RWPE1 (cell line): ENCODE measurements at regions not wholly inside any gene's neighbourhood (a gene's known extent, or its start where the extent isn't known, plus 50 kb on each side); places are given as distances from the start of the nearest gene placed in this dataset.

ENCODE experiments used
- CTCF ChIA-PET: fragments of 350-600 bp; sonication (Branson Sonifier 250); formaldehyde crosslinking; extraction: SDS; loops from one replicate; lab custom pipeline; 2021; lab: Yijun Ruan, JAX
- POLR2A ChIA-PET: fragments of 400-600 bp; formaldehyde crosslinking; extraction: SDS; loops from one replicate; lab custom pipeline; 2020; ENCODE audit warnings: antibody characterized with exemption; ENCODE audit not compliant: low non-redundant PET; lab: Yijun Ruan, JAX
- DNase-seq: peaks from one replicate; pipeline ENCODE4 v3.0.0; 2012; ENCODE audit warnings: low spot score
- H3K27ac ChIP-seq: fragments of 450-650 bp; 2 replicates; pipeline ENCODE4 v1.5.1; 2017
- TF ChIP-seq, protein P1 (sequence below): fragments of 450-650 bp; conservative IDR thresholded peaks from 2 replicates; pipeline ENCODE4 v1.5.1; 2017; ENCODE audit warnings: low read depth, mild to moderate bottlenecking

DNA sequence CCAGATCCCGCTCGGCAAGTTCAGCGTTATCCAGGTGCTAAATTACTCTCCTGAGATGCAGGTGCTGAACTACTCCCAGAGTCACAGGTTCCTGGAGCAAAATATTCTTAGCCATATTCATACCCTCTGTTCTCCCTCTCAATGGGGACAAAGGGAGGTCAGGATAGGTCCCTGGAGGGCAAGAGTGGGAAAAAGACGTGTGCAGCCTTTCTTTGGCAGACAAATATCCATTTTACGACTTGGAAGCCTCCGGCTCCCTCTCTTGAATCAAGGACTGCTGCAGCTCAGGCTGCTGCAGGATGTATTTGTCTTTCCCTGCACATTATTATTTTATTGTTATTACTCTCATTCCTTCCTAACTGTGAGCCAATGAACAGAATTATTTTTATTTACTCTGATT lies 590.2 kb downstream of the NR2F1-AS1 start:
- DNase-seq, result no peak
- CTCF ChIA-PET, result no interaction called here

DNA sequence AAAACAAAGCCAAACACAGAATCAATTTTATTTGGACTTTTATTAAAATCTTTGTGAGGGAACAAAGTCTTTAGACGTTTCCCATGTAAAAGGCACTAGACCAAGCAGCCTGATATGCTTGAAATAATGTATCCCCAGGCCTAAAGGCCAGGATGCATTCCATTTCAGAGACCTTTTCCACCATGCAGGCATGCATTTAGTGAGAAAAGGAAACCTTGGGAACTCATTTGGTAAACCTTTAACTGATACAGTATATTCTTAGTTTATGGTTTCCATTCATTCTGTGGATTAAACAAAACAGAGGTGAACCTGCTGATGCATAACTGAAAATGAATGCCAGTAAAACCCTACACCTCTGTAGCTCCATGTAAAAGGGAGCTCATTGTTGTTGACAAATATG lies 600.0 kb downstream of the NR2F1-AS1 start:
- TF ChIP-seq, protein P1, sequence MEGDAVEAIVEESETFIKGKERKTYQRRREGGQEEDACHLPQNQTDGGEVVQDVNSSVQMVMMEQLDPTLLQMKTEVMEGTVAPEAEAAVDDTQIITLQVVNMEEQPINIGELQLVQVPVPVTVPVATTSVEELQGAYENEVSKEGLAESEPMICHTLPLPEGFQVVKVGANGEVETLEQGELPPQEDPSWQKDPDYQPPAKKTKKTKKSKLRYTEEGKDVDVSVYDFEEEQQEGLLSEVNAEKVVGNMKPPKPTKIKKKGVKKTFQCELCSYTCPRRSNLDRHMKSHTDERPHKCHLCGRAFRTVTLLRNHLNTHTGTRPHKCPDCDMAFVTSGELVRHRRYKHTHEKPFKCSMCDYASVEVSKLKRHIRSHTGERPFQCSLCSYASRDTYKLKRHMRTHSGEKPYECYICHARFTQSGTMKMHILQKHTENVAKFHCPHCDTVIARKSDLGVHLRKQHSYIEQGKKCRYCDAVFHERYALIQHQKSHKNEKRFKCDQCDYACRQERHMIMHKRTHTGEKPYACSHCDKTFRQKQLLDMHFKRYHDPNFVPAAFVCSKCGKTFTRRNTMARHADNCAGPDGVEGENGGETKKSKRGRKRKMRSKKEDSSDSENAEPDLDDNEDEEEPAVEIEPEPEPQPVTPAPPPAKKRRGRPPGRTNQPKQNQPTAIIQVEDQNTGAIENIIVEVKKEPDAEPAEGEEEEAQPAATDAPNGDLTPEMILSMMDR, result no peak
- no peak overlapping the region for H3K27ac ChIP-seq
- CTCF ChIA-PET, result interaction anchor here (0.6 kb wide), 1 partner anchor 424 kb away, joined by 3 read pairs; no protein-coding TSS in a partner anchor
- POLR2A ChIA-PET, result no interaction called here
- DNase-seq, result no peak

More for the DNA sequence above, 590.2 kb downstream of the NR2F1-AS1 start:
- POLR2A ChIA-PET, result no interaction called here
- TF ChIP-seq, protein P1, result no peak
- no peak overlapping the region for H3K27ac ChIP-seq

DNA sequence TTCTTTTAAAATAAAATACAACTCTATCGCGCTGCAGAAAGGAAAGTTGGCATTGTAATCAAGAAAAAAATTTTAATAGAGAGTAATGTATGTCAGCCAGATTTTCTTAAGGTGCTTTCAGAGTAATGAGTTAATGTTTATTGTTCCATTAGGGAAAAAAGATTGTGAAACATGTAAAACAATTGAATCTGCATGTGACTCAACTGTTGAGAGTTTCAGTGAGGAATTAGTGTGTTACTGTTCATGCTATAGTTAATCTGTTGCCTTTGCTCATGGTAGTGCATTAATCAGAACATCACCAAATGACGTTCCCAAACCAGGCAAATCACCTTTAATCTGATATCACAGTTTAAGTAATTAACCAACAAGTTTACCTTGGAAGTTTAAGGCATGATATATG lies 600.5 kb downstream of the NR2F1-AS1 start:
- CTCF ChIA-PET, result no interaction called here
- TF ChIP-seq, protein P1, result no peak
- POLR2A ChIA-PET, result no interaction called here
- DNase-seq, result no peak
- no peak overlapping the region for H3K27ac ChIP-seq

DNA sequence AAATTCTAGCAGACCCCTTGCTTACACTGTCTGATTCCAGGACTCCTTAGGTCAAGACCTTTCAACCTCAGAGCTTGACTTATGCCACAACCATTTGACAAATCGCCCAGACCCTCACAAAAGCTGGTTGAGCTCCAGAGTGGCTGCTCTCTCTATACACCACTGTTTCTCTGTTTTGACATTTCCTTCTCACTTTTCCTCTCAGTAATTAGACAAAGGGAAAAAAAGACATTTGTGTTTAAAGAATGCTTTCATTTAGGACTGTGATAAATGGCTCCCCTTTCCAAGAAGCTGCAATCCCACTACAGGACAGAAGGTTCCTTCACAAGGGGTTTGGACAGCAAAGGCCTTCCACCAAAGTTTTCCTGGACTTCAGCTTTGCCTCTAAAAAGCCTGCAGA lies 601.3 kb downstream of the NR2F1-AS1 start:
- TF ChIP-seq, protein P1, result no peak
- ChIA-PET POLR2A (no interaction called here), CTCF (no interaction called here)
- DNase-seq, result no peak
- no peak overlapping the region for H3K27ac ChIP-seq

DNA sequence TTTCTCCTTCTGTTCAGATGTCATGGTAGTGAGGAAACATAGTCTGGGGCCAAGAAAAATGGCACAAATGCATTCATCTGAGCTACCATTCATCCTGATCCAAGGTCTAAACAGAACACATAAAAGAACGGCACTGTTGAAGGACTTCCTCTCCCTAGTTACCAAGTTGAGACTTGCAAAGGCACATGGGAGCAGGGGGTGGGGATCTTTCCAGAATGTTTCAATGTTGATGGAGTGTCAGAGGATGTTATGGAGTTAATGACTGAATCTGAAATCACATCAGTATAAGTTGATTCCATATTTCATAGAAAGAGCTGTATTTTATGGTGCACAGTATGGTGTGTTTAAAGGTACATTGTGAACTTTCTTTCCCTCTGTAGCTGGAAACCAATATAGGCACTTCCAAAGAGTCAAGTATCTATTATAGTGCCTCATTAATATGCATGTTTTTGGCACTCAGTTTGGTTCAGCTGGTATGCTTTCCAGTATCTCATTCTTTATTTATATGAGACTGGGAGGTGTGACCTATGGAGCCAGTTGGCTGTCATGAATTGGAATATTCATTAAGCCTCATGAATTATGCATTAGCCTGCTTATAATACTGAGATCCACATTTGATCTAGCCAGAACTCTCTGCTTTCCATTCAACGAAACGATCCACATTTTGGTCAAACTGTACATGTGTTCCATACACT lies 603.0 kb downstream of the NR2F1-AS1 start:
- no peak for DNase-seq
- no peak overlapping the region for H3K27ac ChIP-seq
- TF ChIP-seq, protein P1, result no peak
- ChIA-PET POLR2A (interaction anchor here (0.6 kb wide), 1 partner anchor 11 kb away, joined by 3 read pairs; no protein-coding TSS in a partner anchor), CTCF (no interaction called here)

DNA sequence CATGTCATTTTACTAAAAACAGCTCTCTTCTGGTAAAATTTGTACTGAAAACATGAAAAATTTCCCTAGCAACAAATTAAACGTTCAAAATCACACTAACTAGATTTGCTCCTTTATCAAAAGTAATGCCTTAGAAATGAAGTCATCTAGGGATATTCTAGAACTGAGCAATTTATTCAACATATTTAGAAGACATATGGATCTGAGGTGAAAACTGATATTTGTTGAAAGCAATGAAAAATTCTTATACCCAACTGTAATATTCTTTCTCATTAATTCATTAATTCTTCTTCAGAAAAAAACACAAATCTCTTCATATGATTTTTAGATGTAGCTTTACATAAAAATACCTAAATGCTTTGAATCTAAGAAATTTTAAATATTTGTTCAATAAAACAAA lies 604.9 kb downstream of the NR2F1-AS1 start:
- no peak overlapping the region for H3K27ac ChIP-seq
- POLR2A ChIA-PET, result no interaction called here
- TF ChIP-seq, protein P1, result no peak
- no peak for DNase-seq
- CTCF ChIA-PET, result interaction anchor here (0.5 to 0.7 kb wide), 2 partner anchors 100 to 338 kb away, joined by 3 to 6 read pairs; no protein-coding TSS in a partner anchor
